Stimulated activated CD4-positive, alpha-beta T cell treated with anti-CD3 and anti-CD28 coated beads, TNF-alpha, amount 100 ng/mL, for 4 hours (primary cell): ENCODE measurements at regions not wholly inside any gene's neighbourhood (a gene's known extent, or its start where the extent isn't known, plus 50 kb on each side); places are given as distances from the start of the nearest gene placed in this dataset.
"Not testable (repeated sequence)": the region's sequence is repeated elsewhere in the genome, so short reads cannot be mapped to it uniquely, and the experiment has no call there.

Experiments
- DNase-seq, 3 experiments: peaks; one replicate each; pipeline ENCODE4 v3.0.0-alpha.2; 2020; ENCODE audit warnings: low read depth in 3 of 3

- no peak for DNase-seq
These were observed 58.3 kb upstream of the EEA1 start for GRCh38 chr12:92987362-92987761.

GRCh38 chr12:92987846-92988621 is 58.9 kb upstream of the EEA1 start:
- DNase-seq: no peak

- no peak for DNase-seq
These were observed 59.6 kb upstream of the EEA1 start for GRCh38 chr12:92988622-92989130.

- DNase-seq: no peak
These were observed 60.8 kb upstream of the EEA1 start for GRCh38 chr12:92989715-92990484.

- no peak for DNase-seq
These were observed 62.0 kb upstream of the EEA1 start for GRCh38 chr12:92991134-92991533.

GRCh38 chr12:92992041-92992440 is 62.9 kb upstream of the EEA1 start:
- no peak for DNase-seq

- DNase-seq: no peak
These were observed 64.2 kb upstream of the EEA1 start for GRCh38 chr12:92993259-92993658.

GRCh38 chr12:92995258-92995903 is 66.3 kb upstream of the EEA1 start:
- no peak for DNase-seq

- no peak for DNase-seq
These were observed 70.9 kb upstream of the EEA1 start for GRCh38 chr12:93000026-93000425.

- DNase-seq: no peak
These were observed 72.3 kb upstream of the EEA1 start for GRCh38 chr12:93001407-93001806.

GRCh38 chr12:93002293-93003054 is 73.4 kb upstream of the EEA1 start:
- DNase-seq: no peak

GRCh38 chr12:93003531-93004239 is 74.6 kb upstream of the EEA1 start:
- DNase-seq: no peak

GRCh38 chr12:93005928-93006392 is 76.9 kb upstream of the EEA1 start:
- no peak for DNase-seq

GRCh38 chr12:93006471-93007208 is 77.5 kb upstream of the EEA1 start:
- DNase-seq: no peak

GRCh38 chr12:93007544-93007943 is 78.4 kb upstream of the EEA1 start:
- no peak for DNase-seq

GRCh38 chr12:93008044-93008778 is 79.1 kb upstream of the EEA1 start:
- DNase-seq: no peak

GRCh38 chr12:93008880-93009279 is 79.8 kb upstream of the EEA1 start:
- DNase-seq: not testable (repeated sequence)

- DNase-seq: no peak
These were observed 80.4 kb upstream of the EEA1 start for GRCh38 chr12:93009533-93009932.

- no peak for DNase-seq
These were observed 81.4 kb upstream of the EEA1 start for GRCh38 chr12:93010461-93010860.

- DNase-seq: no peak
These were observed 82.0 kb upstream of the EEA1 start for GRCh38 chr12:93011100-93011499.
